ENCODE measurements at regions not wholly inside any gene's neighbourhood (a gene's known extent, or its start where the extent isn't known, plus 50 kb on each side); places are given as distances from the start of the nearest gene placed in this dataset.

GRCh38 chr20:22974354-22974753, 60.8 kb upstream of the SSTR4 start:
- no peak overlapping the region for H3K4me3 ChIP-seq (ENCODE audit: low read depth, low read length)
- no peak for DNase-seq (ENCODE audit: low read depth)
- peak; percentile 11 for TF ChIP-seq CTCF (IDR thresholded peaks at IDR 0.05; ENCODE audit: low read depth, low read length, missing control alignments)
- in situ Hi-C loops (cut with HindIII; ENCODE audit: low sequenced_read_pairs) = no loop called here

GRCh38 chr20:22977047-22977785, 57.9 kb upstream of the SSTR4 start:
- in situ Hi-C loops (cut with HindIII; ENCODE audit: low sequenced_read_pairs) = no loop called here
- H3K4me3 ChIP-seq (ENCODE audit: low read depth, low read length) = no peak overlapping the region
- no peak for TF ChIP-seq CTCF (IDR thresholded peaks at IDR 0.05; ENCODE audit: low read depth, low read length, missing control alignments)
- no peak for DNase-seq (ENCODE audit: low read depth)

GRCh38 chr20:22984008-22984407, 51.1 kb upstream of the SSTR4 start:
- in situ Hi-C loops (cut with HindIII; ENCODE audit: low sequenced_read_pairs) = no loop called here
- no peak for DNase-seq (ENCODE audit: low read depth)
- no peak overlapping the region for H3K4me3 ChIP-seq (ENCODE audit: low read depth, low read length)
- no peak for TF ChIP-seq CTCF (IDR thresholded peaks at IDR 0.05; ENCODE audit: low read depth, low read length, missing control alignments)

GRCh38 chr20:22984606-22985005, 50.5 kb upstream of the SSTR4 start:
- in situ Hi-C loops (cut with HindIII; ENCODE audit: low sequenced_read_pairs) = no loop called here
- no peak for DNase-seq (ENCODE audit: low read depth)

GRCh38 chr20:22985239-22985778, 49.8 kb upstream of the SSTR4 start:
- in situ Hi-C loops (cut with HindIII; ENCODE audit: low sequenced_read_pairs) = no loop called here
- H3K4me3 ChIP-seq (ENCODE audit: low read depth, low read length) = no peak overlapping the region
- DNase-seq (ENCODE audit: low read depth) = no peak
- TF ChIP-seq CTCF (IDR thresholded peaks at IDR 0.05; ENCODE audit: low read depth, low read length, missing control alignments) = no peak

More at GRCh38 chr20:22984606-22985005, 50.5 kb upstream of the SSTR4 start:
- no peak for TF ChIP-seq CTCF (IDR thresholded peaks at IDR 0.05; ENCODE audit: low read depth, low read length, missing control alignments)
- no peak overlapping the region for H3K4me3 ChIP-seq (ENCODE audit: low read depth, low read length)
